Stimulated activated CD8-positive, alpha-beta memory T cell treated with anti-CD3 and anti-CD28 coated beads, Interleukin-4, amount 100 ng/mL, for 1 hour (primary cell): ENCODE measurements at regions not wholly inside any gene's neighbourhood (a gene's known extent, or its start where the extent isn't known, plus 50 kb on each side); places are given as distances from the start of the nearest gene placed in this dataset.
"Not testable (repeated sequence)": the region's sequence is repeated elsewhere in the genome, so short reads cannot be mapped to it uniquely, and the experiment has no call there.

ENCODE experiments used
- DNase-seq, 2 donors: peaks; one replicate each; pipeline ENCODE4 v3.0.0-alpha.2; 2020; ENCODE audit warnings: low read depth in 2 of 2, low spot score in 1 of 2

- DNase-seq: no peak
Observed at GRCh38 chr3:139134678-139135372, 90.1 kb upstream of the PRR23C start.

GRCh38 chr3:139135657-139136056 lies 91.0 kb upstream of the PRR23C start:
- no peak for DNase-seq

- no peak for DNase-seq
Observed at GRCh38 chr3:139136469-139137202, 91.9 kb upstream of the PRR23C start.

- no peak for DNase-seq
Observed at GRCh38 chr3:139140553-139140952, 95.9 kb upstream of the PRR23C start.

GRCh38 chr3:139145980-139146379 lies 101.3 kb upstream of the PRR23C start:
- DNase-seq: not testable (repeated sequence)

- DNase-seq: no peak
Observed at GRCh38 chr3:139151530-139151929, 106.8 kb upstream of the PRR23C start.

GRCh38 chr3:139153434-139153833 lies 108.7 kb upstream of the PRR23C start:
- not testable (repeated sequence) for DNase-seq

GRCh38 chr3:139157161-139157932 lies 112.7 kb upstream of the PRR23C start:
- no peak for DNase-seq

GRCh38 chr3:139159356-139159755 lies 114.7 kb upstream of the PRR23C start:
- no peak for DNase-seq

GRCh38 chr3:139173372-139174108 lies 128.8 kb upstream of the PRR23C start:
- DNase-seq: no peak

- DNase-seq: no peak
Observed at GRCh38 chr3:139180489-139180888, 135.8 kb upstream of the PRR23C start.

- no peak for DNase-seq
Observed at GRCh38 chr3:139182143-139182542, 137.5 kb upstream of the PRR23C start.

GRCh38 chr3:139182598-139182997 lies 137.9 kb upstream of the PRR23C start:
- DNase-seq: no peak

- DNase-seq: no peak
Observed at GRCh38 chr3:139185527-139185926, 140.8 kb upstream of the PRR23C start.

GRCh38 chr3:139187154-139187553 lies 142.5 kb upstream of the PRR23C start:
- no peak for DNase-seq

- DNase-seq: no peak
Observed at GRCh38 chr3:139187648-139188047, 143.0 kb upstream of the PRR23C start.

- DNase-seq: no peak
Observed at GRCh38 chr3:139189943-139190342, 145.3 kb upstream of the PRR23C start.

GRCh38 chr3:139194421-139194820 lies 149.4 kb upstream of the MRPS22 start:
- DNase-seq: not testable (repeated sequence)

GRCh38 chr3:139196146-139196545 lies 147.7 kb upstream of the MRPS22 start:
- not testable (repeated sequence) for DNase-seq

- DNase-seq: no peak
Observed at GRCh38 chr3:139197251-139197650, 146.6 kb upstream of the MRPS22 start.

- DNase-seq: no peak
Observed at GRCh38 chr3:139198186-139198585, 145.6 kb upstream of the MRPS22 start.
